ENCODE measurements at regions not wholly inside any gene's neighbourhood (a gene's known extent, or its start where the extent isn't known, plus 50 kb on each side); places are given as distances from the start of the nearest gene placed in this dataset.

- TF ChIP-seq CTCF (optimal IDR thresholded peaks at IDR 0.05 in 1 of 3, IDR thresholded peaks at IDR 0.05 in 1 of 3, conservative IDR thresholded peaks at IDR 0.05 in 1 of 3; ENCODE audit: extremely low read depth in 1 of 3, insufficient read depth in 2 of 3, low read length in 3 of 3) (no peak), EZH2 (IDR thresholded peaks at IDR 0.05; ENCODE audit: low read length) (no peak)
These were observed 68.2 kb upstream of the SHISAL1 start for GRCh38 chr22:44380756-44381486.
